Urothelium cell line (cell line): ENCODE measurements at regions not wholly inside any gene's neighbourhood (a gene's known extent, or its start where the extent isn't known, plus 50 kb on each side); places are given as distances from the start of the nearest gene placed in this dataset.

ENCODE experiments used
- DNase-seq: peaks from one replicate; pipeline ENCODE4 v3.0.0; 2011; ENCODE audit warnings: low spot score, mixed read lengths
- FAIRE-seq: peaks from 2 replicates; lab custom pipeline; 2011; peaks lifted over from hg19 to GRCh38; lab: Jason Lieb, UNC

DNA sequence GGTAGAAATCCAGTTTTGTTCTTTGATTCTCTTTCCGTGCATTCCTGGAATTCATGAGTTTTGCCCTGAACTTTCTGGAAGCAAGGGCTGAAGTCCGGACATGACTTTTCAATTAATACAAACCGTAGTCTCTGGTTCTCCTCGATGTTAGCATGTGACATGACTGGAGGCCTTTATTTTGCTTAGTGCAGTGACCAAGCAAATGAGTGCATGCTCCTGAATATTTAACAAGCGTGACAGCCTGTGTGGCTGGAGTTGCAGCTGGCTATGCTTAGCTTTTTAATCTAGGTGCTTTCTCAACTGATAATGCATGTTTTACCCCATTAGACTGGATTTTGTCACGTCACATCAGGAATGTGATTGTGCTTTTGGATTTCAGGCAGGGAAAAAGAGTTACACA lies 302.1 kb downstream of the MAP2K6 start:
- FAIRE-seq (no peak), DNase-seq (no peak)

DNA sequence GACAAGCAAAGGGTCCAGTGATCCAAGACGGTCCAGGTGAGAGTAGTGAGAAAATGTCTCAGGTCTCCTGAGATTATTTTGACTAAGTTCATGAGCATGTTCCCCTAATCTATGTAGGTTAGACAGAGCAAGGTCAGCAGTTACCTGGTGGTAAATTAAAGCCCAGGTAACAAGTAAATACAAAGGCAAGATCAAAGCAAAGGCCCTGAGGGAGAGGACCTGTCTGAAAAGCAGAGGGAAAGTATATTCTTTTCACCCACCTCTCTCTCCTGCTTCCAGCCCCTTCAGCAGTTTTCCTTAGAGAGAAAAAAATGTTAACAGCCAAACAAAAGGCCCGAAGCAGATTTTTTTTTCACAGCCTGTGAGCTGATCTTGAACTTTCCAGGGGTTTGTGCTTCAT lies 302.7 kb downstream of the MAP2K6 start:
- DNase-seq = no peak
- no peak for FAIRE-seq

GRCh38 chr17:69717819-69718218 lies 303.3 kb downstream of the MAP2K6 start:
- no peak for DNase-seq
- FAIRE-seq = no peak

GRCh38 chr17:69719474-69720048 lies 305.1 kb downstream of the MAP2K6 start:
- peak; percentile 55 for FAIRE-seq

GRCh38 chr17:69722518-69722917 lies 308.0 kb downstream of the MAP2K6 start:
- DNase-seq (no peak), FAIRE-seq (no peak)

More at GRCh38 chr17:69719474-69720048, 305.1 kb downstream of the MAP2K6 start:
- DNase-seq = no peak

DNA sequence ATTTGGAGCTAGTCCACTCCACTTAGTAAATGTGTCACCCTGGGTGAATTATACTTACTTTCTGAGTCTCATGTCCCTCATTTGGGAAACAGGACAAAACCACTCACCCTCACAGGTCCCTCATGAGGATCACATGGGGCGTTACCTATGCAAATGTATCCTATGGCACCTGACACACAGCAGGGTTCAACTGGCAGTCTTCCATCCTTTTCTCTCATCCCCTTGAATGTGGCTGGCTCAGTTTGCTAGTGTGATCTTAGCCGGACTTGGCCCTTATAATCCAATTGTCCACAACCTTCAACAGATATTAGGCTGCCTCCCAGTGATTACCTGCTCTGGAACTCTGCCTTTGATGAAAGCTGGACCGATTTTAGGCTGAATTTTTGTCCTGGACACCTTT lies 308.8 kb downstream of the MAP2K6 start:
- FAIRE-seq = no peak
- no peak for DNase-seq

DNA sequence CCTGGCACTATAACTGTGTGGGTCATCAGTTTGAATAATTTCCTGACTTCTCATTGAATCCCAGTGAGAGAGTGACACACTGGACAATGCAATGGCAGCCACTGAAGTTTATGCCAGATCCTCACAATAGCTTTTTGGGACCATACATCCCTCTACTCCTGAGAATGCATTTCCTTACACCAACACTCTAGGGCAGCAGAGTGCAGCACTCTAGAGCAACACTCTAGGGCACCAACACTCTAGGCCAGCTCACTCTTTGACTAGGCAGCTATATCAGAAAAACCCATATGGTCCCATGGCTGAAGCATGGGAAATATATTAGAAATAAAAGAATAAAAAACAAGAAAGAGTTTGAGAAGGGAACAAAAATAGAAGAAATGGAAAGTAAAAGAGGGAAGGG lies 309.2 kb downstream of the MAP2K6 start:
- DNase-seq = no peak
- FAIRE-seq = no peak

- FAIRE-seq = no peak
These were observed 309.7 kb downstream of the MAP2K6 start for GRCh38 chr17:69724238-69724637.

DNA sequence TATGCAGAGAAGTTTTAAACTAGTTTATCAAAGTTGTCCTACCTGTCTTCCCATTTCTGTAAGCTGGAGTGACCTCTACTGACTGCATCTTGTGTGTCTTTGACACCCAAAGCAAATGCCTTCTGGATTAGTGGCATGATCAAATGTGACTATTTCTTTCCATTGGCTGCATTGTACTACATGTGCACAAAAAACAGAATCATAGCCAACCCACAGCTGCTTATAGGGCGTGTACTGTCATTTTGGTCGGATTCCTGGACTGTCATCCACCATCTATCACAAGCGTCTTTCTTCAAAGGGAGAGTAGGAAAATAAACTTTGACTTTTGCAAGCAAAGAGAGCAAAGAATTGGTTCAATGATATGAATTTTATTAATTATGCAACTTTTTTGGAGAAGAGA lies 310.6 kb downstream of the MAP2K6 start:
- DNase-seq = no peak
- FAIRE-seq = no peak

More at GRCh38 chr17:69724238-69724637, 309.7 kb downstream of the MAP2K6 start:
- no peak for DNase-seq

DNA sequence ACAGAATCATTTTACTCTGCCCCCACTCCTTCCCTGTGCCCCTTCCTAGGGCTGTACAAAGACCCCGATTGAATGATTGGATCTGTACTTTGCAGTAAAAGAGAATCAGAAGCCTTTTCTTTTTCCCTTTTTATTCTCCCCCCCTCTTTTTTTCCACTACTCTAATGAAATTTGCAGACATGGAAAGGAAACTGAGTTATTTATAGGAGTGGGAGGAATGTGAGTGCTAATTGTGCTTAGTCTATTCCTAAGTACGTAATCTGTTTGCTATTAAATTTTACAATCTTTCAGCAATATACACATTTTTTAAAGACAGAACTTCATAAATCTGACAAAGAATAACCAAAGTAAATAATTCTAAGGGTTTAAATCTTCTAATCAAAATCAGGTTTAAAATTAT lies 314.3 kb downstream of the MAP2K6 start:
- DNase-seq = no peak
- FAIRE-seq = no peak

- FAIRE-seq = no peak
- no peak for DNase-seq
These were observed 315.4 kb downstream of the MAP2K6 start for GRCh38 chr17:69729944-69730343.

DNA sequence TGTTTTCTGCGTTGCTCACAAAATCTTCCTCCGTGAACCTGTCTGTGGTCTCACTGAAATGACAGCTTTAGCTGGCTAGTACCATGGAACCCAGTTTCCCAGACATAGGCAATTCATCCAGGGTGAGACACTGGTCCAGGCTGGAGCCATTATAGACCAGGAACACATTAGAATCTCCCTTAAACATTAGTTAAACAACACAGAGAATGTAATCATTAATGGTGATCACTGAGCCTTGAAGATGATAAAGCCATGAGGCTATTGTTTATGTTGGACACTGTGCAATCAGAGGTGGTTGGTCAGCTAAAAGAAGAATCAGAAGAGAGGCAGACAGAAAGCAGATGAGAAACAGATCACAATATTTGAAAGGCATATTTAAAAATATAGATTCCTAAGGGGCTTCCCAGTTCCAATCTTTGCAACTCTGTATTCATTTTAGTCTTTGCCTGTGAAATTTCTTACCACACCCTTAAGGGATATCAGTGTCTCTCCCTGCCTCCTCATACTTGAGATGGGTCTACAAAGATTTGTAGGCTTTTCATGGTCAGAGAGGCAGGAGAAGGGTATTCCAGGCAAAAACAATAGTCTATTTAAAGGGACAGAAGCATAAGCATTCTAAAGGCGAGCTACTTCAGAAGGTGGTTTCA lies 317.9 kb downstream of the MAP2K6 start:
- DNase-seq = no peak
- FAIRE-seq = no peak

DNA sequence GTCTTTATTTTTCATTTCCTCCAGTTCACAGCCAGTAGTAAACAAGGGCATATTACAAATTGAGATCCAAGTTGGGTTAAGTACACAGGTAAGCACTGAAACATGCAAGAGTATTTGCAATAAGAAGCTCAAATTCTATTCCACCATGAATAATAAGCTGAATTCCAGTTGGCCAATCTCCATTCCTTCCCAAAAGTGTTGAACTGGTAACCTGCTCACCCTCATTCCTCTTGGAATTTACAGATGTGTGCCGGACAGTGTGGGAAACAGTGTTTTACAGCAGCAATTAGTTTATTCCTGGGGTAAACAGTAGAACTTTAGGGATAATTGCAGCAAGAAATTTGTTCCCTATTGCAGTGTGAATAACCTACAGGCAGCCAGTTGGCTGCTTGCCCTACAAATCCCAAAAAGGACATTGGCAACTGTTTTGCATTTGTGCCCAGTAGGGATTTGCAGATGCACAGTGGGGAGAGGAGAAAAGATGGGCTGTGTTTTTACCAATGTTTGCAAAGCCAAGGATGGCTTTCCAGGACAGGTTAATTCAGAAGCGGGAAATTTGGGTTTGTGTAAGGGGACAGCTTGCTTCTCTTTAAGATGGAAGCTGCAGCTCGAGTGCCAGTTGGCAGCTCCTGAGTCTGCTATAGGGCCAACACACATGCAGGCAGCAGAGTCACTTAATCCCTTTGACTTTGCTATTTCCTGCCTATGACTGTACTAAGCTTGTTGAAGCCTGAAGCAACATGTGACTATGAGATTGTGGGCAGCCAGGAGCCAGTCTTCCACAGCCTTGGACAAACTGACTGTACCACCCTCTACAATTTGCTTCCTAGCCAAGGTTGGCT lies 318.9 kb downstream of the MAP2K6 start:
- FAIRE-seq (no peak), DNase-seq (peak; percentile 46)

DNA sequence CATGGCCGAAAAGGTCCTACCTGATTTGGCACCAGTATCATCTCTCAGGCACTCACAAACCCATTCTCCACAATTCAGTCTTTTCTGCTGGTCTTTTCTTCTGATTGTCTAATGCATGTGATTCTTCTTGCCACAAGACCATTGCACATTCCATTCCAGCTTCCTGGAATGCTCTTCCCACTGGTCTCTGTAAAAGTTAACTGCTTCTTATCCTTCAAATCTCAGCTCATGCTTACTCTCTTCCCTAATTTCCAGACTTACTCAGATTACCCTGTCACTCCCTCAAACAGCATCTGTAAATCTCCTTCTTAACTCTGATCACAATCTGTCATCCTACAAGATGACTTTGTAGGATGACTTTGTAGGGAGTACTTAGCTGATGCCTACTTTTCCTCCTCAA lies 320.2 kb downstream of the MAP2K6 start:
- FAIRE-seq (no peak), DNase-seq (no peak)

GRCh38 chr17:69735285-69735684 lies 320.8 kb downstream of the MAP2K6 start:
- DNase-seq = no peak
- no peak for FAIRE-seq

- DNase-seq (no peak), FAIRE-seq (peak; percentile 76)
These were observed 328.6 kb downstream of the MAP2K6 start for GRCh38 chr17:69743091-69743490.

GRCh38 chr17:69744512-69745070 lies 330.1 kb downstream of the MAP2K6 start:
- FAIRE-seq (no peak), DNase-seq (no peak)

GRCh38 chr17:69749911-69750310 lies 325.1 kb upstream of the KCNJ16 start:
- FAIRE-seq (no peak), DNase-seq (no peak)

DNA sequence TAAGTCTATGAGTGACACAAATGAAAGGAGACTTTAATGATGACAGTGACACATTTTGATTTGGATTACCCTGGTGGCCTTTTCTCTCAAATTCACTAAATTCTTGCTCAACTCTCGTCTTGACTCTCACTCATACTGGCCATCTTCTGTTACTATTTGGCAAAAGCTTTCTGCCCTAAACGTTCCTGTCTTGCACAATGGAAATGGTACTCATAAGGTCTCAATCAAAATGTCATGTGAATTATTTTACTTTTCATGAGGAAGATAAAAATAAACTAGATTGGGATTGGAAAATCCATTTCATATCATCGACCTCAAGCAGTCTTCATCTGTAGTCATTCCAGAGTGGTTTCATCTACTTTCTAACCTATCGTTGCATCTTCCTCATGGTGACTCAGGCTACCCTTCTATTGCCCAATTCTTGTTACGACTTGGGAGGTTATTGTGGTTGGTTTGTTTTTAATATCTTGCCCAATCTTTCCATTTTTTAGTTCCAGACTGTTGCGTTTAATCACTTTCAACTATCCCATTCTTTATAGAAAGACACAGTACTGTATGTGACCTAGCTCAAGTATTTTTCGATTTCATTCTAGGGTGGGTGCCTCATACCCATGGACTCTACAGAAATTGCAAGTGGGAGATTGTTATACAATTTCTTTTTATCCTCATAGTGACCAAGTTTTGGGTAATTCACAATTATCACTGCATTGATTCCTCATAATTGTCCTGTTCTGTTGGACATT lies 317.2 kb upstream of the KCNJ16 start:
- FAIRE-seq (no peak), DNase-seq (peak; percentile 16)

DNA sequence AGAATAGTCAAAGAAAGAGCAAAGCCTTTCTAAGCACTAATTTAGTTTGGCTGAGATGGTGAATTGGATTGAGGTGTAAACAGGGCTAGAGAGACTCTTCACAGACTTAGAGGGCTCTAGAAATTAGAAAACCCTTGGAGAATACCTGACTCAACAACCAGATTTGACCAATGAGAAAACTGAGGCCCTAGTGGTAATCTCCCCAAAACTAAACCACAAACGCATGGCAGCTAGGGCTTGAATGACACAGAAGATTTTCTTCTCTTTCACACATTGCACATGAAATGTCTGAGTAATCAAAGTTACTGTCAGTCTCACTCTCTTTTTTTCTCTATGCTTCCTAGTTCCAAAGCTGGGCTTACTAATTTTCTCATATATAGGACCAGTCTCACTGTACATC lies 314.5 kb upstream of the KCNJ16 start:
- no peak for DNase-seq
- no peak for FAIRE-seq

DNA sequence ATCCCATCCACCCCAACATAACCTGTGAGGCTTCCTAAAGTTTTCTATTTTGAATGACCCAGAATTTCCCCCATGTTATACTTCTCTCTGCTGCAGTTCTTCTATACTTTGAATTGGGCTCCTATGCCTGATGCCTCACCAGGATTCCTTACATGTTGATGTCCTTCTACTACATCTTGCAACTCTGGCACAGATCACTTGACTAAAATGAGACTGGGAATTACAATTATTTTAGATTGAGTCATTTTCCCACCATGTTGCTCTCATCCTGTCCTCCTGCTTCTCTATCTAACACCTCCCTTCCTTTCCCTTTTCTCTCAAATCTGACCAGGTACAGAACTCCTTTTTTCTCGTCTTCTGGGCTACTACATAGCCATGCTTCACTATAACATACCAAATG lies 314.0 kb upstream of the KCNJ16 start:
- no peak for DNase-seq
- peak; percentile 77 for FAIRE-seq
